Smooth muscle cell (in vitro differentiated cells): ENCODE measurements at regions not wholly inside any gene's neighbourhood (a gene's known extent, or its start where the extent isn't known, plus 50 kb on each side); places are given as distances from the start of the nearest gene placed in this dataset.
A peak's percentile ranks its signal among the peaks of the same experiment; 100 is the strongest.

Experiments
- DNase-seq: peaks from one replicate; lab custom pipeline; 2025; ENCODE audit not compliant: unreplicated experiment; lab: John Stamatoyannopoulos, UW
- H2AFZ ChIP-seq: fragments of 200-600 bp; sonication (generic); 2 replicates; pipeline ENCODE4 v1.6.0; 2016; ENCODE audit warnings: antibody characterized with exemption, low read depth, mild to moderate bottlenecking
- H3F3A ChIP-seq: fragments of 200-600 bp; sonication (generic); 2 replicates; pipeline ENCODE4 v1.6.0; 2017; ENCODE audit warnings: antibody characterized with exemption, low read depth
- H3K27ac ChIP-seq: fragments of 200-600 bp; sonication (generic); 2 replicates; pipeline ENCODE4 v1.5.1; 2016; ENCODE audit warnings: low read depth, mild to moderate bottlenecking
- H3K27me3 ChIP-seq: fragments of 200-600 bp; sonication (generic); 2 replicates; pipeline ENCODE4 v1.6.1; 2016; ENCODE audit warnings: low read depth, mild to moderate bottlenecking
- H3K36me3 ChIP-seq: fragments of 200-600 bp; sonication (generic); 2 replicates; pipeline ENCODE4 v1.5.1; 2016; ENCODE audit warnings: low read depth
- H3K4me1 ChIP-seq: fragments of 200-600 bp; sonication (generic); 2 replicates; pipeline ENCODE4 v1.5.1; 2016; ENCODE audit warnings: low read depth
- H3K4me2 ChIP-seq: fragments of 200-600 bp; sonication (generic); 2 replicates; pipeline ENCODE4 v1.6.0; 2016; ENCODE audit warnings: mild to moderate bottlenecking
- H3K4me3 ChIP-seq: fragments of 200-600 bp; sonication (generic); 2 replicates; pipeline ENCODE4 v1.5.1; 2016; ENCODE audit warnings: mild to moderate bottlenecking
- H3K79me2 ChIP-seq: fragments of 200-600 bp; sonication (generic); 2 replicates; pipeline ENCODE4 v1.6.0; 2016; ENCODE audit warnings: low read depth, mild to moderate bottlenecking
- H3K9ac ChIP-seq: fragments of 200-600 bp; sonication (generic); 2 replicates; pipeline ENCODE4 v1.6.0; 2016; ENCODE audit warnings: low read depth
- H3K9me3 ChIP-seq: fragments of 200-600 bp; sonication (generic); replicated peaks from 2 replicates; pipeline ENCODE4 v1.5.1; 2016; ENCODE audit warnings: low read depth
- H4K20me1 ChIP-seq: fragments of 200-600 bp; sonication (generic); 2 replicates; pipeline ENCODE4 v1.6.0; 2016; ENCODE audit warnings: low read depth
- WGBS: methylation state at CpG from one replicate; pipeline ENCODE4 v1.1.7; 2016; ENCODE audit warnings: low lambda C conversion rate; 5-methylcytosine and 5-hydroxymethylcytosine counted together
- TF ChIP-seq, protein P1 (sequence below): fragments of 200-600 bp; sonication (generic); IDR thresholded peaks from 2 replicates; pipeline ENCODE4 v1.5.1; 2017; ENCODE audit warnings: borderline replicate concordance, mild to moderate bottlenecking, antibody characterized with exemption; ENCODE audit not compliant: insufficient read depth, poor library complexity, severe bottlenecking

DNA sequence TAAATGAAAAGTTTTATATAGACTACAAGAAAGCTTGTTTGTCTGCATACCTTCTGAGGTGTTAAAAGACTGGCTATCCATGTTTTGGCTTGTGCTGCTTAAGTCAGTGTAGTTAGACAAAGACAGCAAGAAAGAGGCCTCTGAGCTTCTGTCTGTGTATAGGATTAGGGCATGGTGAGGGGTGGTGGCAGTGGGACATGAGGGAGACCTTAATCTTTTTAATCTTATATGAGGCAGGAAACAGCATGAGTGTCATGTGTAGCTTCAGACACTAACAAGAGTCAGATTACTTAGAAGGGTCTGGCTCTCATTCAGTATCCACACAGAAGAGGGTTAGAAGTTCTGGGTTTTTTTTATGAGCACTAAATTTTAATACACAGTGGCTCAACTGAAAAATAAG lies 213.3 kb downstream of the GABRG1 start:
- Histone ChIP-seq H3K27ac (no peak overlapping the region), H3K4me1 (peaks cover 5% of the 10 kb centered on the region), H3K9ac (no peak overlapping the region), H2AFZ (peak overlapping the region; percentile 8), H3K27me3 (no peaks in the 10 kb centered on the region), H4K20me1 (no peaks in the 10 kb centered on the region), H3K9me3 (no peaks in the 10 kb centered on the region), H3K4me2 (no peak overlapping the region), H3K36me3 (no peaks in the 10 kb centered on the region), H3K4me3 (no peak overlapping the region), H3F3A (no peaks in the 10 kb centered on the region), H3K79me2 (no peaks in the 10 kb centered on the region)
- DNase-seq: no peak
- TF ChIP-seq, protein P1, sequence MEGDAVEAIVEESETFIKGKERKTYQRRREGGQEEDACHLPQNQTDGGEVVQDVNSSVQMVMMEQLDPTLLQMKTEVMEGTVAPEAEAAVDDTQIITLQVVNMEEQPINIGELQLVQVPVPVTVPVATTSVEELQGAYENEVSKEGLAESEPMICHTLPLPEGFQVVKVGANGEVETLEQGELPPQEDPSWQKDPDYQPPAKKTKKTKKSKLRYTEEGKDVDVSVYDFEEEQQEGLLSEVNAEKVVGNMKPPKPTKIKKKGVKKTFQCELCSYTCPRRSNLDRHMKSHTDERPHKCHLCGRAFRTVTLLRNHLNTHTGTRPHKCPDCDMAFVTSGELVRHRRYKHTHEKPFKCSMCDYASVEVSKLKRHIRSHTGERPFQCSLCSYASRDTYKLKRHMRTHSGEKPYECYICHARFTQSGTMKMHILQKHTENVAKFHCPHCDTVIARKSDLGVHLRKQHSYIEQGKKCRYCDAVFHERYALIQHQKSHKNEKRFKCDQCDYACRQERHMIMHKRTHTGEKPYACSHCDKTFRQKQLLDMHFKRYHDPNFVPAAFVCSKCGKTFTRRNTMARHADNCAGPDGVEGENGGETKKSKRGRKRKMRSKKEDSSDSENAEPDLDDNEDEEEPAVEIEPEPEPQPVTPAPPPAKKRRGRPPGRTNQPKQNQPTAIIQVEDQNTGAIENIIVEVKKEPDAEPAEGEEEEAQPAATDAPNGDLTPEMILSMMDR: no peak

DNA sequence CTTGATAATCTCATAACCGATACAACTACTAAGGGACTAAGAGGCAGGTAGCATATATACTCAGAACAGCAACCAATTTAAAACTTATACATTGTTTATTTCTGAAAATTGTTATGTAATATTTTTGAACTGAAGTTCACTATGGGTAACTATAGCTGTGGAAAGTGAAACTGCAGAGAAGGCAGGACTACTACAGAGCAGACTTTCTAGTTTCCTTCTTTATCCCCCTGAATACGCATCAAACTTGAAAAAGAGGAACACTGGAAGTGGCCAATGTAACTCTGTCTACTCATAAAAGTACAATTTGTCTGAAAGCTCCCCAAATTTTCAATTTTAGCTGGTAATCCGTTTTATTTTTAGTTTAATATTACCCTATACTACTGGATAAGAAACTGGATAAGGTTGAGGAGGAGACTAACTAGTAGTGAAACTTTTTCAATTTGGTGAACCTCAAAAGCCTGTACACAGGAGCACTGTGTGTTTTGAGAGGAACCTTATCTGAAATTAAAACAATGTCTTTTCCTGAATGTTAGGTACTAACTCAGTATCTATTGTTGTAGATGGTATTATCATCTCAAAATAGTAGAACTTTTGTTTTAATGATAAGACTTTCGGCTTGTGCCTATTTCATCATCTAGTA lies 225.8 kb downstream of the GABRG1 start:
- no peak overlapping the region for H3K4me3 ChIP-seq
- no peak overlapping the region for H2AFZ ChIP-seq
- no peaks in the 10 kb centered on the region for H3K79me2 ChIP-seq
- no peaks in the 10 kb centered on the region for H3K4me1 ChIP-seq
- no peak overlapping the region for H3K27ac ChIP-seq
- H3F3A ChIP-seq: no peaks in the 10 kb centered on the region
- no peak overlapping the region for H3K9ac ChIP-seq
- H3K27me3 ChIP-seq: no peaks in the 10 kb centered on the region
- no peaks in the 10 kb centered on the region for H3K36me3 ChIP-seq
- H3K4me2 ChIP-seq: no peak overlapping the region
- DNase-seq: no peak
- TF ChIP-seq, protein P1: no peak
- WGBS: 80% methylated on average over 4 of the region's 4 CpGs
- no peaks in the 10 kb centered on the region for H4K20me1 ChIP-seq
- no peaks in the 10 kb centered on the region for H3K9me3 ChIP-seq

DNA sequence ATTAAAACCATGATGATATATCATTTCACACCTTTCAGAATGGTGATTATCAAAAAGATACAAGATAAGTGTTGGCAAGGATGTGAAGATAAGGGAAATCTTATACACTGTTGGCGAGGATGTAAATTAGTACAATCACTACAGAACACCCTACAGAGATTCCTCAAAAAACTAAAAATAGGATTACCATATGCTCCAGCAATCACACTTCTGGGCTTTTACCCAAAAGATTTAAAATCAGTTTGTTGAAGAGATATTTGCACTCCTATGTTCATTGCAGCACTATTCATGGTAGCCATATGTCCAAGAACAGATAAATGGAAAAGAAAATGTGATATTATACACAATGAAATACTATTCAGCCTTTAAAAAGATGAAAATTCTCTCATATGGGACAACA lies 240.4 kb downstream of the GABRG1 start:
- no peak for DNase-seq
- 75% methylated on average over 1 of the region's 1 CpG for WGBS
- H3K9me3 ChIP-seq: no peaks in the 10 kb centered on the region
- TF ChIP-seq, protein P1: no peak
- H3F3A ChIP-seq: no peaks in the 10 kb centered on the region
- no peaks in the 10 kb centered on the region for H3K36me3 ChIP-seq
- no peaks in the 10 kb centered on the region for H3K27me3 ChIP-seq
- no peak overlapping the region for H3K4me3 ChIP-seq
- no peak overlapping the region for H2AFZ ChIP-seq
- H3K4me1 ChIP-seq: no peaks in the 10 kb centered on the region
- H3K79me2 ChIP-seq: no peaks in the 10 kb centered on the region
- H4K20me1 ChIP-seq: no peaks in the 10 kb centered on the region
- no peak overlapping the region for H3K4me2 ChIP-seq
- H3K27ac ChIP-seq: no peak overlapping the region
- H3K9ac ChIP-seq: no peak overlapping the region

DNA sequence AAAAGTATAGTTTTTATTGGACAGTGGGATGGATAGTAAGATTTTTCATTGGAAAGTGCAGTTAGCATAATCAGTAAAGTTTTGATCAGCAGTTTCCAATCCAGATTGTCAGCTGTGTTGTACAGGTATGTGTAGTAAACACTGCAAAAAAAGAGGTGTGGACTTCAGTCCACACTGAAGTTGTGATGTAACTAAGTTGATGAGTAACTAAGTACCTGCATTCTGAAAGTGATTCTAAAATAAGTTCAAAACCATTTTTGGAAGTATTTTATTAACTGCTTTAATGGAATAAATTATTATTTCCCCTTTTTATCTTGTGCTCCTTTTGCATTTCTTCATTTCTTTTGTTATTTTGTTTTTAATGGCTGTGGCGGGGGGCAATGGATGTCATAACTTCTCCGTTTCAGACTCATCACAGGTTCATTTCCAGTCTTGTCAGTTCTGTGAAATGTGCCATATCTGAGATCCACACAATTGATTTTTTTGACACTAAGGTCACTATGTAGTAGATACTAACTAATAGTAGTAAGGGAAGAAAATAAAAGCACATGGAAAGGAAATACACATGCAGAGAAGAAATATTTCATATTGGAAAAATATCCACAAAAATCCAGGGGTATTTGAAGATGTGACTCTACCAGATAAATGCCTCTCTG lies 247.5 kb downstream of the GABRG1 start:
- H3F3A ChIP-seq: no peaks in the 10 kb centered on the region
- H3K4me1 ChIP-seq: no peaks in the 10 kb centered on the region
- no peak overlapping the region for H2AFZ ChIP-seq
- H3K4me3 ChIP-seq: no peak overlapping the region
- H3K27me3 ChIP-seq: no peaks in the 10 kb centered on the region
- TF ChIP-seq, protein P1: no peak
- no peaks in the 10 kb centered on the region for H3K9me3 ChIP-seq
- 91% methylated on average over 2 of the region's 2 CpGs for WGBS
- no peaks in the 10 kb centered on the region for H3K79me2 ChIP-seq
- H3K36me3 ChIP-seq: no peaks in the 10 kb centered on the region
- H4K20me1 ChIP-seq: no peaks in the 10 kb centered on the region
- H3K4me2 ChIP-seq: no peak overlapping the region
- no peak overlapping the region for H3K9ac ChIP-seq
- DNase-seq: no peak
- no peak overlapping the region for H3K27ac ChIP-seq
